ENCODE measurements at regions not wholly inside any gene's neighbourhood (a gene's known extent, or its start where the extent isn't known, plus 50 kb on each side); places are given as distances from the start of the nearest gene placed in this dataset.

DNA sequence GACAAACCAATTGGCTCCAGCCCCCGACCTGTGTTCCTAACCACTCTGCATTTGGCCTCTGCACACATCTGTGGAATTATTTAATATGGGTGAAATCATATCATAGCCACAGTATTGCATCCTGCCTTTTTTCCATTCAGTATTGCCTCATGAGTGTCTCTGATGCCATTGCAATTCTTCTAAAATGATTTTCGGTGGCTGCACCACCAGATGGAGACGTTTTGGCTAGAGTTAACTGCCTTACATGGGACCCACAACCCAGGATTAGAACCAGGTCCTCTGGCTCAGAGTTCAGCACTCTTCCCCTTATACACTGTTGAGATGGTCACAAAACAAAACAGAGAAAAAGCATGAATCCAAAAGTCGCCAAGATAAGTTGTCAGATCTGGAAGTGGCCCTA, 180.8 kb downstream of the EMX2 start:
- Mint-ChIP-seq H3K4me3 (ENCODE audit: unreplicated experiment) (no peak overlapping the region), H3K27ac (ENCODE audit: unreplicated experiment) (no peak overlapping the region), H3K4me1 (ENCODE audit: unreplicated experiment) (no peaks in the 10 kb centered on the region), H3K27me3 (ENCODE audit: unreplicated experiment) (peaks cover 2% of the 10 kb centered on the region), H3K36me3 (ENCODE audit: low read depth, unreplicated experiment) (no peaks in the 10 kb centered on the region), H3K9me3 (ENCODE audit: unreplicated experiment) (no peaks in the 10 kb centered on the region)
- no peak for DNase-seq (ENCODE audit: low spot score)
- TF ChIP-seq, protein P1, sequence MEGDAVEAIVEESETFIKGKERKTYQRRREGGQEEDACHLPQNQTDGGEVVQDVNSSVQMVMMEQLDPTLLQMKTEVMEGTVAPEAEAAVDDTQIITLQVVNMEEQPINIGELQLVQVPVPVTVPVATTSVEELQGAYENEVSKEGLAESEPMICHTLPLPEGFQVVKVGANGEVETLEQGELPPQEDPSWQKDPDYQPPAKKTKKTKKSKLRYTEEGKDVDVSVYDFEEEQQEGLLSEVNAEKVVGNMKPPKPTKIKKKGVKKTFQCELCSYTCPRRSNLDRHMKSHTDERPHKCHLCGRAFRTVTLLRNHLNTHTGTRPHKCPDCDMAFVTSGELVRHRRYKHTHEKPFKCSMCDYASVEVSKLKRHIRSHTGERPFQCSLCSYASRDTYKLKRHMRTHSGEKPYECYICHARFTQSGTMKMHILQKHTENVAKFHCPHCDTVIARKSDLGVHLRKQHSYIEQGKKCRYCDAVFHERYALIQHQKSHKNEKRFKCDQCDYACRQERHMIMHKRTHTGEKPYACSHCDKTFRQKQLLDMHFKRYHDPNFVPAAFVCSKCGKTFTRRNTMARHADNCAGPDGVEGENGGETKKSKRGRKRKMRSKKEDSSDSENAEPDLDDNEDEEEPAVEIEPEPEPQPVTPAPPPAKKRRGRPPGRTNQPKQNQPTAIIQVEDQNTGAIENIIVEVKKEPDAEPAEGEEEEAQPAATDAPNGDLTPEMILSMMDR (IDR thresholded peaks at IDR 0.05; ENCODE audit: unreplicated experiment): no peak

DNA sequence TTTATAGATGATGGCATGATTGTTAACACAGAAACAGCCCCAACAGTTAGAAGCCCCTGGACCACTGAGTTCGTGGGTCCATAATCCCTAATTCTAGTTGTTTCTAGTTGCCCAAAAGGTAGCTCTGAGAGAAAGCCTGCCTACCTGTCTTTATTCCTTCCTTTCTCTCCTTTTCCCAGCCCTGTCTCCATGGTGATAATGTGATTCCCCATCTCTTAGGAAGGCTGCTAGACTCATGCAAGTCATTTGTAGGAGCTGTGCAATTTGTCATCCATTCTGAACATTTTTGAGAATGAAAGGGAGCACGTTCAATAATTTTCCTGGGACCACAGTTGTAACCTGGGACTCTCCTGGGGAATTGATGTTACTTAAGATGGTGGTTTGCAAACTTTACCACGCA, 183.4 kb downstream of the EMX2 start:
- Mint-ChIP-seq H3K27ac (ENCODE audit: unreplicated experiment) (no peak overlapping the region), H3K36me3 (ENCODE audit: low read depth, unreplicated experiment) (no peaks in the 10 kb centered on the region), H3K4me1 (ENCODE audit: unreplicated experiment) (no peaks in the 10 kb centered on the region), H3K4me3 (ENCODE audit: unreplicated experiment) (no peak overlapping the region), H3K27me3 (ENCODE audit: unreplicated experiment) (peaks cover 2% of the 10 kb centered on the region), H3K9me3 (ENCODE audit: unreplicated experiment) (no peaks in the 10 kb centered on the region)
- TF ChIP-seq, protein P1 (IDR thresholded peaks at IDR 0.05; ENCODE audit: unreplicated experiment): no peak
- DNase-seq (ENCODE audit: low spot score): no peak

DNA sequence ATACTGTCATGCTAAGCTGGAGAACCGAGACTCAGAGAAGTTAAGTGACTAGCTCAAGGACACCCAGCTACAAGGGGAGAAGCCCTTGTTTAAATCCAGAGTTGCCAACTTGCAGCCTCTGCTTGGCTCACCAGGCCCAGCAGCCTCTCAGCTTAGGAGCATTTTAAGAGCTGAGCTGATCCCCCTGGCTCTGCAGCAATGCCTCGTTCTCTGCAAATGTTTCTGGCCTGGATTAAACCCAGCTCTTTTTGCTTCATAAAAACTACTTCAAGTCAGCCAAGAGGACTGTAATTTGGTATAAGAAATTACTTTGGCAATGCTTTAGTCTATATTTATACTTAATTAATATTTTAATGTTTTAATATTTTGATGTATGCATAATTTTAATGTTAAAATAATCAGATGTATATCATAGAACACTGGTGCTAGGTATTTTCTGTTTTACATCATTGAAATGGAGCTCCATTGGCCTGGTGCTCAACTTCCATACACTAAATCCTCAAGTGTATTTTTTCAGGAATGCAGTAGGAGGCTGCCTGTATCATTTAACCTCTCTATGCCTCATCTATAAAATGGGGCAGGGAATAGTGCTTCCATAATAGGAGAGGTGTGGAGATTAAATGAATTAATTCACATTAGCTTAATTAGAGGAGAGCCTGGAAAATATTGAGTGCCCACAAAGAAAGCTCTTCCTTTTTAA, 184.2 kb downstream of the EMX2 start:
- peaks cover 2% of the 10 kb centered on the region for H3K27me3 Mint-ChIP-seq (ENCODE audit: unreplicated experiment)
- H3K9me3 Mint-ChIP-seq (ENCODE audit: unreplicated experiment): no peaks in the 10 kb centered on the region
- no peak overlapping the region for H3K4me3 Mint-ChIP-seq (ENCODE audit: unreplicated experiment)
- no peak overlapping the region for H3K27ac Mint-ChIP-seq (ENCODE audit: unreplicated experiment)
- TF ChIP-seq, protein P1 (IDR thresholded peaks at IDR 0.05; ENCODE audit: unreplicated experiment): no peak
- no peaks in the 10 kb centered on the region for H3K4me1 Mint-ChIP-seq (ENCODE audit: unreplicated experiment)
- H3K36me3 Mint-ChIP-seq (ENCODE audit: low read depth, unreplicated experiment): no peaks in the 10 kb centered on the region
- DNase-seq (ENCODE audit: low spot score): no peak

DNA sequence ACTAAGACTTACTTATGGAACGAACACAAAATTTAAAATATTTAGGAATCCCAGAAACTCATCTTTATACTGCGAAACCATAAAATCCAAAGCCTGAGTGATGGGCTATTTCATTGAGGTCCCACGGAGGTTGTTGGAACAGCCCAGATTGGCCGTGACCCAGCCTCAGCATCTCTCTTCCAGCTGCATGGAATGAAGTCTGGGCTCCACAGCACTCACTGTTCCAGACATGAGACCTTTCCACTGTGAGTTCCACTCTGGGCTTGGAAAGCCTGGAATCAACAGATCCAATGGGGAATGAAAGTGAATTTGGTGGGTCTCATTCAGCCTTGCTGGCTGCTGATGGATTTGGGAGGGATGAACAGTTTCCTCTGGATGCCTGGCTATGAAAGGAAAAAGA, 184.9 kb downstream of the EMX2 start:
- H3K27ac Mint-ChIP-seq (ENCODE audit: unreplicated experiment): no peak overlapping the region
- H3K4me3 Mint-ChIP-seq (ENCODE audit: unreplicated experiment): no peak overlapping the region
- no peaks in the 10 kb centered on the region for H3K36me3 Mint-ChIP-seq (ENCODE audit: low read depth, unreplicated experiment)
- no peak for DNase-seq (ENCODE audit: low spot score)
- TF ChIP-seq, protein P1 (IDR thresholded peaks at IDR 0.05; ENCODE audit: unreplicated experiment): no peak
- H3K27me3 Mint-ChIP-seq (ENCODE audit: unreplicated experiment): peaks cover 2% of the 10 kb centered on the region
- no peaks in the 10 kb centered on the region for H3K4me1 Mint-ChIP-seq (ENCODE audit: unreplicated experiment)
- no peaks in the 10 kb centered on the region for H3K9me3 Mint-ChIP-seq (ENCODE audit: unreplicated experiment)

DNA sequence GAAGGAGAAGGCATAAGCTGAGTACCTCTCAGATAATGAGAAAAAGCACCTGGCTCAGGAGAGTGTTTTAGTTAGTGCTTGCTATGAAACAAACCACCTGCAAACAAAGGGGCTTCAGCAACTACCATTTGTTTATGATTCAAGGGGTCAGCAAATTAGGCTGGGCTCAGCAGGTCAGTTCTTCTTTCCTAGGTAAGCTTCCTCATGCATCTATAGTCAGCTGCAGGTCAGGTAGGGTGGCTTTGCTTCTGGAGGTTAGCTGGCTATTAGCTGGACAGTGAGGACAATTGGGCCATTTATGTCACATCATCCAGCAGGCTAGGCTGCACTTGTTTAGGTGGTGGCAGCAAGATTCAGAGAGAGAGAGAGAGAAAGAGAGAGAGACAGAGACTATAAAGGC, 185.5 kb downstream of the EMX2 start:
- Mint-ChIP-seq H3K9me3 (ENCODE audit: unreplicated experiment) (no peaks in the 10 kb centered on the region), H3K4me3 (ENCODE audit: unreplicated experiment) (no peak overlapping the region), H3K27ac (ENCODE audit: unreplicated experiment) (no peak overlapping the region), H3K4me1 (ENCODE audit: unreplicated experiment) (no peaks in the 10 kb centered on the region), H3K36me3 (ENCODE audit: low read depth, unreplicated experiment) (no peaks in the 10 kb centered on the region), H3K27me3 (ENCODE audit: unreplicated experiment) (peaks cover 2% of the 10 kb centered on the region)
- no peak for DNase-seq (ENCODE audit: low spot score)
- TF ChIP-seq, protein P1 (IDR thresholded peaks at IDR 0.05; ENCODE audit: unreplicated experiment): no peak

All from endothelial cell (in vitro differentiated cells).